ENCODE measurements at regions not wholly inside any gene's neighbourhood (a gene's known extent, or its start where the extent isn't known, plus 50 kb on each side); places are given as distances from the start of the nearest gene placed in this dataset.

DNA sequence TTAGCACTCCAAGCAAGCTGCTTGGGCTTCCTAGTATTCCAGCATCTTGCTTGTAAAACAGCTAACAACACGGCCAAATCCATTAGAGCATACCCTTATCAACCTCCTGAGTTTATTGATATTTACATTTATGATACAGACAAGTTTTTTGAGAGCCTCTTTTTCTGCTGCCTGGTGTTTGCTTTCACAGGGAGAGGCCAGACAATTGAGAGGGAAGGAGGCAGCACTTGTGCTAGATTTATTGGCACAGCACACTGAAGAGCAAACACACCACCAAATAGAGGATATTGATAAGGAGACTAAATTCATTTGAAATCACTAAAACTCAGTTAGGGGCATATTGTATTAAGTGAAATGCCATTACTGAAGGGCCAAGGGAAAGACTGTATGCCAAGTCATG is 1142.3 kb upstream of the FANCL start:
- TF ChIP-seq, protein P1, sequence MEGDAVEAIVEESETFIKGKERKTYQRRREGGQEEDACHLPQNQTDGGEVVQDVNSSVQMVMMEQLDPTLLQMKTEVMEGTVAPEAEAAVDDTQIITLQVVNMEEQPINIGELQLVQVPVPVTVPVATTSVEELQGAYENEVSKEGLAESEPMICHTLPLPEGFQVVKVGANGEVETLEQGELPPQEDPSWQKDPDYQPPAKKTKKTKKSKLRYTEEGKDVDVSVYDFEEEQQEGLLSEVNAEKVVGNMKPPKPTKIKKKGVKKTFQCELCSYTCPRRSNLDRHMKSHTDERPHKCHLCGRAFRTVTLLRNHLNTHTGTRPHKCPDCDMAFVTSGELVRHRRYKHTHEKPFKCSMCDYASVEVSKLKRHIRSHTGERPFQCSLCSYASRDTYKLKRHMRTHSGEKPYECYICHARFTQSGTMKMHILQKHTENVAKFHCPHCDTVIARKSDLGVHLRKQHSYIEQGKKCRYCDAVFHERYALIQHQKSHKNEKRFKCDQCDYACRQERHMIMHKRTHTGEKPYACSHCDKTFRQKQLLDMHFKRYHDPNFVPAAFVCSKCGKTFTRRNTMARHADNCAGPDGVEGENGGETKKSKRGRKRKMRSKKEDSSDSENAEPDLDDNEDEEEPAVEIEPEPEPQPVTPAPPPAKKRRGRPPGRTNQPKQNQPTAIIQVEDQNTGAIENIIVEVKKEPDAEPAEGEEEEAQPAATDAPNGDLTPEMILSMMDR (IDR thresholded peaks at IDR 0.05; ENCODE audit: low read depth, low read length), result no peak
- TF ChIP-seq EZH2phosphoT487 (IDR thresholded peaks at IDR 0.05; ENCODE audit: low read depth), result no peak

All from OCI-LY3 (cell line).